SK-N-SH (cell line): ENCODE measurements at regions not wholly inside any gene's neighbourhood (a gene's known extent, or its start where the extent isn't known, plus 50 kb on each side); places are given as distances from the start of the nearest gene placed in this dataset.

ENCODE experiments used
- CTCF ChIA-PET: fragments of 300-600, 350-600 bp; formaldehyde crosslinking; extraction: SDS; loops from one replicate; lab custom pipeline; 2021; lab: Yijun Ruan, JAX
- POLR2A ChIA-PET: fragments of 350-600 bp; sonication (Branson Sonifier 250); formaldehyde crosslinking; extraction: SDS; loops from one replicate; lab custom pipeline; 2020; ENCODE audit warnings: antibody characterized with exemption, inconsistent platforms; lab: Yijun Ruan, JAX
- DNase-seq: peaks from one replicate; pipeline ENCODE4 v3.0.0; 2012
- H2AFZ ChIP-seq: fragments of 200-600 bp; sonication (generic); 2 replicates; pipeline ENCODE4 v1.8.1; 2016; ENCODE audit warnings: antibody characterized with exemption, mild to moderate bottlenecking, low read depth
- H3F3A ChIP-seq: fragments of 200-600 bp; sonication (generic); replicated peaks from 2 replicates; pipeline ENCODE3; 2016; ENCODE audit warnings: antibody characterized with exemption, mild to moderate bottlenecking; ENCODE audit not compliant: insufficient read depth
- H3K27ac ChIP-seq, 2 experiments: fragments of 200-500 bp in 1 of 2; fragments of 200-600 bp in 1 of 2; sonication (Bioruptor generic) in 1 of 2; sonication (generic), shearing (Covaris generic) in 1 of 2; 2 replicates each; pipeline versions ENCODE4 v1.5.1 to v1.6.1; 2014 to 2016; ENCODE audit warnings: low read depth in 2 of 2, inconsistent platforms in 1 of 2, low read length in 1 of 2, mild to moderate bottlenecking in 1 of 2, mixed read lengths in 1 of 2
- H3K27me3 ChIP-seq: fragments of 200-600 bp; sonication (generic), shearing (Covaris generic); 2 replicates; pipeline ENCODE4 v1.6.1; 2016; ENCODE audit warnings: mixed run types; ENCODE audit not compliant: insufficient read depth
- H3K36me3 ChIP-seq, 2 experiments: fragments of 200-500 bp in 1 of 2; fragments of 200-600 bp in 1 of 2; sonication (Bioruptor generic) in 1 of 2; sonication (generic) in 1 of 2; replicated peaks in 1 of 2; 2 replicates each; pipeline versions ENCODE3 to v1.5.1; 2014 to 2016; ENCODE audit warnings: low read length in 1 of 2, mild to moderate bottlenecking in 1 of 2; ENCODE audit not compliant: insufficient read depth in 2 of 2, control insufficient read depth in 1 of 2
- H3K4me1 ChIP-seq, 2 experiments: fragments of 200-500 bp in 1 of 2; fragments of 200-600 bp in 1 of 2; sonication (Bioruptor generic) in 1 of 2; sonication (generic), shearing (Covaris generic) in 1 of 2; 2 replicates each; pipeline versions ENCODE4 v1.5.1 to v1.6.1; 2014 to 2016; ENCODE audit warnings: low read depth in 1 of 2, low read length in 1 of 2, mixed run types in 1 of 2; ENCODE audit not compliant: insufficient read depth in 2 of 2, control insufficient read depth in 1 of 2
- H3K4me2 ChIP-seq: fragments of 200-600 bp; sonication (generic), shearing (Covaris generic); 2 replicates; pipeline ENCODE4 v1.6.1; 2017; ENCODE audit warnings: mixed run types
- H3K4me3 ChIP-seq, 2 experiments: fragments of 200-500 bp in 1 of 2; fragments of 200-600 bp in 1 of 2; sonication (Bioruptor generic) in 1 of 2; sonication (generic), shearing (Covaris generic) in 1 of 2; 2 replicates each; pipeline versions ENCODE4 v1.5.1 to v1.8.1; 2014 to 2016; ENCODE audit warnings: low read depth in 2 of 2, inconsistent platforms in 1 of 2, low read length in 1 of 2, mild to moderate bottlenecking in 1 of 2, mixed read lengths in 1 of 2, moderate library complexity in 1 of 2
- H3K79me2 ChIP-seq: fragments of 200-600 bp; sonication (generic); 2 replicates; pipeline ENCODE4 v1.8.1; 2017; ENCODE audit warnings: mild to moderate bottlenecking; ENCODE audit not compliant: insufficient read depth
- H3K9ac ChIP-seq: fragments of 200-600 bp; sonication (generic); 2 replicates; pipeline ENCODE4 v1.6.1; 2017; ENCODE audit warnings: mixed run types
- H3K9me2 ChIP-seq: fragments of 200-600 bp; sonication (generic); 2 replicates; pipeline ENCODE4 v1.6.1; 2017; ENCODE audit warnings: mixed run types
- H3K9me3 ChIP-seq: fragments of 200-600 bp; sonication (generic); 2 replicates; pipeline ENCODE4 v1.6.1; 2017; ENCODE audit warnings: mixed run types, mild to moderate bottlenecking, moderate library complexity
- H4K20me1 ChIP-seq: fragments of 200-600 bp; sonication (generic); 2 replicates; pipeline ENCODE4 v1.6.1; 2017; ENCODE audit warnings: mild to moderate bottlenecking, mixed run types; ENCODE audit not compliant: insufficient read depth
- FOSL2 ChIP-seq: IDR thresholded peaks from 2 replicates; pipeline ENCODE4 v1.4.0; 2012; ENCODE audit warnings: low read depth, mild to moderate bottlenecking, moderate library complexity, borderline replicate concordance
- FOXJ3 ChIP-seq: sonication (generic); formaldehyde crosslinking; IDR thresholded peaks from 2 replicates; pipeline ENCODE4 v1.5.1; 2020; ENCODE audit warnings: mild to moderate bottlenecking, missing genetic modification reagents
- GABPA ChIP-seq: IDR thresholded peaks from 2 replicates; pipeline ENCODE4 v1.4.0; 2012; ENCODE audit warnings: low read depth, mild to moderate bottlenecking
- GATA2 ChIP-seq: sonication (generic); formaldehyde crosslinking; IDR thresholded peaks from 2 replicates; pipeline ENCODE4 v1.5.0; 2020; ENCODE audit warnings: mild to moderate bottlenecking, missing genetic modification reagents
- JUND ChIP-seq: IDR thresholded peaks from 2 replicates; pipeline ENCODE4 v1.4.0; 2012
- MEF2A ChIP-seq: IDR thresholded peaks from 2 replicates; pipeline ENCODE4 v1.4.0; 2012; ENCODE audit warnings: low read depth, borderline replicate concordance
- NFIC ChIP-seq: IDR thresholded peaks from 2 replicates; pipeline ENCODE4 v1.4.0; 2012; ENCODE audit warnings: borderline replicate concordance
- NRF1 ChIP-seq: IDR thresholded peaks from 2 replicates; pipeline ENCODE4 v1.6.1; 2012; ENCODE audit warnings: low read depth, mild to moderate bottlenecking, low read length
- RFX5 ChIP-seq: IDR thresholded peaks from 2 replicates; pipeline ENCODE4 v1.6.1; 2012; ENCODE audit warnings: mild to moderate bottlenecking, improper control_type of control experiment, low read length
- RXRA ChIP-seq: IDR thresholded peaks from 2 replicates; pipeline ENCODE4 v1.4.0; 2012; ENCODE audit warnings: low read depth, mild to moderate bottlenecking, borderline replicate concordance
- SIN3A ChIP-seq: IDR thresholded peaks from 2 replicates; pipeline ENCODE4 v1.6.1; 2012; ENCODE audit warnings: low read depth, mild to moderate bottlenecking, low read length, moderate library complexity, borderline replicate concordance
- SMC3 ChIP-seq: IDR thresholded peaks from 2 replicates; pipeline ENCODE4 v1.6.1; 2012; ENCODE audit warnings: low read depth, low read length, improper control_type of control experiment
- TAF1 ChIP-seq: IDR thresholded peaks from 2 replicates; pipeline ENCODE4 v1.6.1; 2012; ENCODE audit warnings: low read depth, mild to moderate bottlenecking, low read length, moderate library complexity, borderline replicate concordance
- YY1 ChIP-seq: IDR thresholded peaks from 2 replicates; pipeline ENCODE4 v1.4.0; 2012; ENCODE audit warnings: low read depth, mild to moderate bottlenecking
- WGBS: methylation state at CpG from one replicate; pipeline ENCODE4 v1.1.6; 2017; ENCODE audit warnings: low lambda C conversion rate; 5-methylcytosine and 5-hydroxymethylcytosine counted together
- TF ChIP-seq, protein P1 (sequence below): IDR thresholded peaks from 2 replicates; pipeline ENCODE4 v1.6.1; 2012; ENCODE audit warnings: mild to moderate bottlenecking, low read depth, low read length, moderate library complexity
- TF ChIP-seq, protein P2 (sequence below): fragments of 150-350 bp; IDR thresholded peaks from 2 replicates; pipeline ENCODE4 v1.6.1; 2017; ENCODE audit warnings: antibody characterized with exemption, low read length, low read depth, borderline replicate concordance
- TF ChIP-seq, protein P3 (sequence below): IDR thresholded peaks from 2 replicates; pipeline ENCODE4 v1.4.0; 2012; ENCODE audit warnings: low read depth, borderline replicate concordance

DNA sequence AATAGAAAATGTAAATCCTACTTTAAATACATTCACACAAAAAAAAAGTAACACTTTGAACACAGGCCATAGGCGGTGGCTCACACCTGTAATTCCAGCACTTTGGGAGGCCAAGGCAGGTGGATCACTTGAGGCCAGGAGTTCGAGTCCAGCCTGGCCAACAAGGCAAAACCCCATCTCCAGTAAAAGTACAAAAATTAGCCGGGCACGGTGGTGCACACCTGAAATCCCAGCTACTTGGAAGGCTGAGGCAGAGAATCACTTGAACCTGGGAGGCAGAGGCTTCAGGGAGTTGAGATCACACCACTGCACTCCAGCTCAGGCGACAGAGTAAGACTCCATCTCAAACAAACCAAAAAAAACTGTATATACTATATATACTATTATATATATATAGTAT is 303.6 kb downstream of the BCL11A start:
- Histone ChIP-seq H3K9me2 (no peaks in the 10 kb centered on the region), H3K36me3 (no peaks in the 10 kb centered on the region), H4K20me1 (no peaks in the 10 kb centered on the region), H3F3A (no peaks in the 10 kb centered on the region), H3K79me2 (no peaks in the 10 kb centered on the region), H3K9me3 (no peaks in the 10 kb centered on the region), H3K4me2 (no peak overlapping the region), H3K4me3 (no peak overlapping the region), H3K27me3 (no peaks in the 10 kb centered on the region), H3K27ac (no peak overlapping the region), H2AFZ (no peak overlapping the region), H3K9ac (no peak overlapping the region), H3K4me1 (no peaks in the 10 kb centered on the region)
- POLR2A ChIA-PET: no interaction called here
- no peak for DNase-seq
- no peak for TF ChIP-seq RFX5
- TF ChIP-seq MEF2A: no peak
- TF ChIP-seq GATA2 (CRISPR knock-in tag): no peak
- no peak for TF ChIP-seq NRF1
- TF ChIP-seq, protein P1, sequence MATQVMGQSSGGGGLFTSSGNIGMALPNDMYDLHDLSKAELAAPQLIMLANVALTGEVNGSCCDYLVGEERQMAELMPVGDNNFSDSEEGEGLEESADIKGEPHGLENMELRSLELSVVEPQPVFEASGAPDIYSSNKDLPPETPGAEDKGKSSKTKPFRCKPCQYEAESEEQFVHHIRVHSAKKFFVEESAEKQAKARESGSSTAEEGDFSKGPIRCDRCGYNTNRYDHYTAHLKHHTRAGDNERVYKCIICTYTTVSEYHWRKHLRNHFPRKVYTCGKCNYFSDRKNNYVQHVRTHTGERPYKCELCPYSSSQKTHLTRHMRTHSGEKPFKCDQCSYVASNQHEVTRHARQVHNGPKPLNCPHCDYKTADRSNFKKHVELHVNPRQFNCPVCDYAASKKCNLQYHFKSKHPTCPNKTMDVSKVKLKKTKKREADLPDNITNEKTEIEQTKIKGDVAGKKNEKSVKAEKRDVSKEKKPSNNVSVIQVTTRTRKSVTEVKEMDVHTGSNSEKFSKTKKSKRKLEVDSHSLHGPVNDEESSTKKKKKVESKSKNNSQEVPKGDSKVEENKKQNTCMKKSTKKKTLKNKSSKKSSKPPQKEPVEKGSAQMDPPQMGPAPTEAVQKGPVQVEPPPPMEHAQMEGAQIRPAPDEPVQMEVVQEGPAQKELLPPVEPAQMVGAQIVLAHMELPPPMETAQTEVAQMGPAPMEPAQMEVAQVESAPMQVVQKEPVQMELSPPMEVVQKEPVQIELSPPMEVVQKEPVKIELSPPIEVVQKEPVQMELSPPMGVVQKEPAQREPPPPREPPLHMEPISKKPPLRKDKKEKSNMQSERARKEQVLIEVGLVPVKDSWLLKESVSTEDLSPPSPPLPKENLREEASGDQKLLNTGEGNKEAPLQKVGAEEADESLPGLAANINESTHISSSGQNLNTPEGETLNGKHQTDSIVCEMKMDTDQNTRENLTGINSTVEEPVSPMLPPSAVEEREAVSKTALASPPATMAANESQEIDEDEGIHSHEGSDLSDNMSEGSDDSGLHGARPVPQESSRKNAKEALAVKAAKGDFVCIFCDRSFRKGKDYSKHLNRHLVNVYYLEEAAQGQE: no peak
- TF ChIP-seq JUND: no peak
- TF ChIP-seq YY1: no peak
- TF ChIP-seq FOXJ3 (CRISPR knock-in tag): no peak
- no peak for TF ChIP-seq SIN3A
- TF ChIP-seq, protein P2, sequence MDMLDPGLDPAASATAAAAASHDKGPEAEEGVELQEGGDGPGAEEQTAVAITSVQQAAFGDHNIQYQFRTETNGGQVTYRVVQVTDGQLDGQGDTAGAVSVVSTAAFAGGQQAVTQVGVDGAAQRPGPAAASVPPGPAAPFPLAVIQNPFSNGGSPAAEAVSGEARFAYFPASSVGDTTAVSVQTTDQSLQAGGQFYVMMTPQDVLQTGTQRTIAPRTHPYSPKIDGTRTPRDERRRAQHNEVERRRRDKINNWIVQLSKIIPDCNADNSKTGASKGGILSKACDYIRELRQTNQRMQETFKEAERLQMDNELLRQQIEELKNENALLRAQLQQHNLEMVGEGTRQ: no peak
- TF ChIP-seq GABPA: no peak
- TF ChIP-seq FOSL2: no peak
- TF ChIP-seq NFIC: no peak
- TF ChIP-seq, protein P3, sequence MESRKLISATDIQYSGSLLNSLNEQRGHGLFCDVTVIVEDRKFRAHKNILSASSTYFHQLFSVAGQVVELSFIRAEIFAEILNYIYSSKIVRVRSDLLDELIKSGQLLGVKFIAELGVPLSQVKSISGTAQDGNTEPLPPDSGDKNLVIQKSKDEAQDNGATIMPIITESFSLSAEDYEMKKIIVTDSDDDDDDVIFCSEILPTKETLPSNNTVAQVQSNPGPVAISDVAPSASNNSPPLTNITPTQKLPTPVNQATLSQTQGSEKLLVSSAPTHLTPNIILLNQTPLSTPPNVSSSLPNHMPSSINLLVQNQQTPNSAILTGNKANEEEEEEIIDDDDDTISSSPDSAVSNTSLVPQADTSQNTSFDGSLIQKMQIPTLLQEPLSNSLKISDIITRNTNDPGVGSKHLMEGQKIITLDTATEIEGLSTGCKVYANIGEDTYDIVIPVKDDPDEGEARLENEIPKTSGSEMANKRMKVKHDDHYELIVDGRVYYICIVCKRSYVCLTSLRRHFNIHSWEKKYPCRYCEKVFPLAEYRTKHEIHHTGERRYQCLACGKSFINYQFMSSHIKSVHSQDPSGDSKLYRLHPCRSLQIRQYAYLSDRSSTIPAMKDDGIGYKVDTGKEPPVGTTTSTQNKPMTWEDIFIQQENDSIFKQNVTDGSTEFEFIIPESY: no peak
- no peak for TF ChIP-seq SMC3
- no peak for TF ChIP-seq RXRA
- no peak for TF ChIP-seq TAF1
- 30% methylated on average over 5 of the region's 5 CpGs for WGBS
- CTCF ChIA-PET: no interaction called here
